GF-D8 (cell line): ENCODE measurements at regions not wholly inside any gene's neighbourhood (a gene's known extent, or its start where the extent isn't known, plus 50 kb on each side); places are given as distances from the start of the nearest gene placed in this dataset.

Experiments
- DNase-seq: peaks from one replicate; lab custom pipeline; 2025; lab: John Stamatoyannopoulos, UW

GRCh38 chr3:102599819-102600576, 165.2 kb downstream of the ZPLD1 start:
- no peak for DNase-seq

- DNase-seq, result no peak
Observed at GRCh38 chr3:102605153-102605552, 170.3 kb downstream of the ZPLD1 start.

GRCh38 chr3:102608875-102609274, 174.1 kb downstream of the ZPLD1 start:
- DNase-seq, result no peak

- no peak for DNase-seq
Observed at GRCh38 chr3:102614021-102614569, 179.3 kb downstream of the ZPLD1 start.

- DNase-seq, result no peak
Observed at GRCh38 chr3:102614585-102614984, 179.8 kb downstream of the ZPLD1 start.

- DNase-seq, result no peak
Observed at GRCh38 chr3:102617381-102617780, 182.6 kb downstream of the ZPLD1 start.

- no peak for DNase-seq
Observed at GRCh38 chr3:102619361-102619760, 184.5 kb downstream of the ZPLD1 start.

- no peak for DNase-seq
Observed at GRCh38 chr3:102629943-102630342, 195.1 kb downstream of the ZPLD1 start.

GRCh38 chr3:102630531-102630930, 195.7 kb downstream of the ZPLD1 start:
- no peak for DNase-seq

GRCh38 chr3:102643546-102643945, 208.7 kb downstream of the ZPLD1 start:
- DNase-seq, result no peak

GRCh38 chr3:102646557-102646956, 211.7 kb downstream of the ZPLD1 start:
- no peak for DNase-seq

- DNase-seq, result no peak
Observed at GRCh38 chr3:102660653-102661052, 225.8 kb downstream of the ZPLD1 start.

- DNase-seq, result no peak
Observed at GRCh38 chr3:102661707-102662497, 227.1 kb downstream of the ZPLD1 start.

- no peak for DNase-seq
Observed at GRCh38 chr3:102662498-102662772, 227.6 kb downstream of the ZPLD1 start.

GRCh38 chr3:102664126-102664525, 229.3 kb downstream of the ZPLD1 start:
- DNase-seq, result no peak

GRCh38 chr3:102665183-102665582, 230.4 kb downstream of the ZPLD1 start:
- DNase-seq, result no peak

- DNase-seq, result no peak
Observed at GRCh38 chr3:102668247-102668646, 233.4 kb downstream of the ZPLD1 start.

- no peak for DNase-seq
Observed at GRCh38 chr3:102670986-102671385, 236.2 kb downstream of the ZPLD1 start.

GRCh38 chr3:102672305-102672704, 237.5 kb downstream of the ZPLD1 start:
- no peak for DNase-seq

- DNase-seq, result no peak
Observed at GRCh38 chr3:102673271-102674115, 238.7 kb downstream of the ZPLD1 start.

GRCh38 chr3:102674284-102674683, 239.5 kb downstream of the ZPLD1 start:
- DNase-seq, result no peak

GRCh38 chr3:102676424-102676823, 241.6 kb downstream of the ZPLD1 start:
- DNase-seq, result no peak
